Tibial nerve (tissue), 4 donors: ENCODE measurements at regions not wholly inside any gene's neighbourhood (a gene's known extent, or its start where the extent isn't known, plus 50 kb on each side); places are given as distances from the start of the nearest gene placed in this dataset.

ENCODE experiments used
- EP300 ChIP-seq, 2 donors: sonication (generic); formaldehyde crosslinking; IDR thresholded peaks; one replicate each; pipeline ENCODE4 v1.6.1; 2017; ENCODE audit warnings: antibody characterized with exemption in 2 of 2, mild to moderate bottlenecking in 1 of 2
- TF ChIP-seq, protein P1 (sequence below), 5 experiments: fragments of 200-600 bp in 3 of 5; fragments of 450-650 bp in 2 of 5; sonication (generic) in 3 of 5; IDR thresholded peaks; one replicate each; pipeline ENCODE4 v1.5.1; 2016 to 2019; ENCODE audit warnings: antibody characterized with exemption in 5 of 5, mild to moderate bottlenecking in 3 of 5, moderate library complexity in 2 of 5

DNA sequence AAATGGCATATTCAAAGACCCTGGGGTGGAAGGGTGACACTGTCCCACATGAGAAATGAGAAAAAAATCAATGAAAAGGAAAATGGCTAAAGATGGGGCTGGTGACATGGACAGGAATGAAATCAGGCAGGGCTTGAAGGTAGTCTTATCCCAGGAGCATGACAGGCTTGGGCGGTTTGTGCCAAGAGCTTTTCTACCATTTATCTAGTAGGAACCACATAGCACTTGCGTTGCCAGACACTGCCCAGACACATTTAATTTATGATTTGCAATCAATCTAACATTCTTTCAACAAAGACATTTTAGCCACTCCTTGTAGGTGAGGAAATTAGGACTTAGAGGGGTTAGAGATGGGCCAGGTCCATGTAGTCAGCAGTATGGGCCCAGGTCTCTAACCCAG is 106.6 kb upstream of the NR2F2 start:
- TF ChIP-seq, protein P1, sequence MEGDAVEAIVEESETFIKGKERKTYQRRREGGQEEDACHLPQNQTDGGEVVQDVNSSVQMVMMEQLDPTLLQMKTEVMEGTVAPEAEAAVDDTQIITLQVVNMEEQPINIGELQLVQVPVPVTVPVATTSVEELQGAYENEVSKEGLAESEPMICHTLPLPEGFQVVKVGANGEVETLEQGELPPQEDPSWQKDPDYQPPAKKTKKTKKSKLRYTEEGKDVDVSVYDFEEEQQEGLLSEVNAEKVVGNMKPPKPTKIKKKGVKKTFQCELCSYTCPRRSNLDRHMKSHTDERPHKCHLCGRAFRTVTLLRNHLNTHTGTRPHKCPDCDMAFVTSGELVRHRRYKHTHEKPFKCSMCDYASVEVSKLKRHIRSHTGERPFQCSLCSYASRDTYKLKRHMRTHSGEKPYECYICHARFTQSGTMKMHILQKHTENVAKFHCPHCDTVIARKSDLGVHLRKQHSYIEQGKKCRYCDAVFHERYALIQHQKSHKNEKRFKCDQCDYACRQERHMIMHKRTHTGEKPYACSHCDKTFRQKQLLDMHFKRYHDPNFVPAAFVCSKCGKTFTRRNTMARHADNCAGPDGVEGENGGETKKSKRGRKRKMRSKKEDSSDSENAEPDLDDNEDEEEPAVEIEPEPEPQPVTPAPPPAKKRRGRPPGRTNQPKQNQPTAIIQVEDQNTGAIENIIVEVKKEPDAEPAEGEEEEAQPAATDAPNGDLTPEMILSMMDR (IDR thresholded peaks at IDR 0.05) = no peak
- TF ChIP-seq EP300 (IDR thresholded peaks at IDR 0.05) = no peak
